Left cardiac atrium (tissue), 4 donors: ENCODE measurements at regions not wholly inside any gene's neighbourhood (a gene's known extent, or its start where the extent isn't known, plus 50 kb on each side); places are given as distances from the start of the nearest gene placed in this dataset.
"Not testable (repeated sequence)": the region's sequence is repeated elsewhere in the genome, so short reads cannot be mapped to it uniquely, and the experiment has no call there.

Experiments used
- ATAC-seq, 2 donors: fragments of 200-7000 bp; cut with Tn5 transposase; one replicate each; pipeline ENCODE4 v1.9.1; 2020; ENCODE audit warnings: mild to moderate bottlenecking in 2 of 2, moderate library complexity in 2 of 2
- DNase-seq: peaks from one replicate; pipeline ENCODE4 v3.0.0-alpha.2; 2020
- intact Hi-C, 2 donors: fragments of 100-400 bp; cut with DNase I; formaldehyde crosslinking; loops; one replicate each; pipeline versions ENCODE4 v1.14.1 to v1.15.1; 2022 to 2023
- donor health status: DM: no; HTN: yes; CAD: no.
- donor health status: DM: no; HTN: yes; CAD: no; lungs with severe emphysema.
- donor health status: DM: yes; HTN: yes; CAD: no.
- donor health status: Dilated cardiomyopathy.

- intact Hi-C loops, result no loop called here
These were observed 446.8 kb downstream of the PLPP3 start for GRCh38 chr1:56132520-56132919.

GRCh38 chr1:56129837-56130236 is 449.5 kb downstream of the PLPP3 start:
- no peak for ATAC-seq

More at GRCh38 chr1:56132520-56132919, 446.8 kb downstream of the PLPP3 start:
- ATAC-seq (peak; percentile 82 to 94), DNase-seq (peak; percentile 35)

GRCh38 chr1:56125316-56125715 is 454.0 kb downstream of the PLPP3 start:
- intact Hi-C loops, result no loop called here
- no peak for ATAC-seq
- no peak for DNase-seq

More at GRCh38 chr1:56129837-56130236, 449.5 kb downstream of the PLPP3 start:
- DNase-seq, result no peak
- intact Hi-C loops, result no loop called here

GRCh38 chr1:56123826-56124225 is 455.5 kb downstream of the PLPP3 start:
- intact Hi-C loops, result no loop called here
- ATAC-seq, result no peak
- DNase-seq, result no peak

GRCh38 chr1:56123421-56123820 is 455.9 kb downstream of the PLPP3 start:
- no peak for DNase-seq
- intact Hi-C loops, result no loop called here

GRCh38 chr1:56120021-56120420 is 459.3 kb downstream of the PLPP3 start:
- ATAC-seq (no peak), DNase-seq (no peak)
- intact Hi-C loops, result no loop called here

More at GRCh38 chr1:56123421-56123820, 455.9 kb downstream of the PLPP3 start:
- ATAC-seq, result no peak

- ATAC-seq, intact Hi-C loops, DNase-seq: not testable (repeated sequence)
These were observed 460.7 kb downstream of the PLPP3 start for GRCh38 chr1:56118676-56119075.

- no peak for ATAC-seq
- intact Hi-C loops, result no loop called here
- DNase-seq, result no peak
These were observed 463.7 kb downstream of the PLPP3 start for GRCh38 chr1:56115701-56116100.

GRCh38 chr1:56113679-56114078 is 465.7 kb downstream of the PLPP3 start:
- peak in 1 of 2 donors; percentile 73 for ATAC-seq
- no peak for DNase-seq
- intact Hi-C loops, result no loop called here

- no peak for DNase-seq
These were observed 472.1 kb downstream of the PLPP3 start for GRCh38 chr1:56107275-56107638.

GRCh38 chr1:56106531-56107274 is 472.7 kb downstream of the PLPP3 start:
- no peak for DNase-seq
- intact Hi-C loops, result no loop called here

More at GRCh38 chr1:56107275-56107638, 472.1 kb downstream of the PLPP3 start:
- intact Hi-C loops, result no loop called here
- no peak for ATAC-seq

GRCh38 chr1:56105397-56105796 is 474.0 kb downstream of the PLPP3 start:
- ATAC-seq, result no peak
- intact Hi-C loops, result no loop called here

More at GRCh38 chr1:56106531-56107274, 472.7 kb downstream of the PLPP3 start:
- ATAC-seq, result no peak

GRCh38 chr1:56099766-56100265 is 479.5 kb downstream of the PLPP3 start:
- intact Hi-C loops, result no loop called here
- ATAC-seq (peak in 1 of 2 donors; percentile 41), DNase-seq (no peak)

More at GRCh38 chr1:56105397-56105796, 474.0 kb downstream of the PLPP3 start:
- DNase-seq, result no peak

- intact Hi-C loops, result no loop called here
- ATAC-seq (peak in 1 of 2 donors; percentile 35), DNase-seq (no peak)
These were observed 480.4 kb downstream of the PLPP3 start for GRCh38 chr1:56098946-56099345.

- no peak for DNase-seq
- no peak for ATAC-seq
- intact Hi-C loops, result no loop called here
These were observed 481.6 kb downstream of the PLPP3 start for GRCh38 chr1:56097713-56098112.

- ATAC-seq, result peak in 1 of 2 donors; percentile 66
- intact Hi-C loops, result no loop called here
- no peak for DNase-seq
These were observed 483.4 kb downstream of the PLPP3 start for GRCh38 chr1:56095696-56096665.

- ATAC-seq, result no peak
- intact Hi-C loops, result no loop called here
- no peak for DNase-seq
These were observed 485.2 kb downstream of the PLPP3 start for GRCh38 chr1:56094168-56094567.

GRCh38 chr1:56092684-56093570 is 486.4 kb downstream of the PLPP3 start:
- intact Hi-C loops, result no loop called here
- ATAC-seq (no peak), DNase-seq (no peak)

GRCh38 chr1:56089826-56090225 is 489.5 kb downstream of the PLPP3 start:
- ATAC-seq, DNase-seq, intact Hi-C loops: not testable (repeated sequence)
